ENCODE measurements at regions not wholly inside any gene's neighbourhood (a gene's known extent, or its start where the extent isn't known, plus 50 kb on each side); places are given as distances from the start of the nearest gene placed in this dataset.

GRCh38 chr2:111676291-111676822 lies 207.6 kb downstream of the ANAPC1 start:
- DNase-seq: no peak

- no peak for DNase-seq
Measured at GRCh38 chr2:111678161-111678560, 205.8 kb downstream of the ANAPC1 start.

GRCh38 chr2:111678651-111679050 lies 205.3 kb downstream of the ANAPC1 start:
- no peak for DNase-seq

GRCh38 chr2:111679202-111679601 lies 204.8 kb downstream of the ANAPC1 start:
- DNase-seq: peak; percentile 27

- no peak for DNase-seq
Measured at GRCh38 chr2:111684611-111685010, 199.4 kb downstream of the ANAPC1 start.

GRCh38 chr2:111685342-111685741 lies 198.7 kb downstream of the ANAPC1 start:
- no peak for DNase-seq

GRCh38 chr2:111686994-111687393 lies 197.0 kb downstream of the ANAPC1 start:
- no peak for DNase-seq

GRCh38 chr2:111687911-111688310 lies 196.1 kb downstream of the ANAPC1 start:
- no peak for DNase-seq

GRCh38 chr2:111688482-111688881 lies 195.5 kb downstream of the ANAPC1 start:
- DNase-seq: no peak

GRCh38 chr2:111689174-111689573 lies 194.8 kb downstream of the ANAPC1 start:
- DNase-seq: no peak

- DNase-seq: no peak
Measured at GRCh38 chr2:111689941-111690340, 194.1 kb downstream of the ANAPC1 start.

- DNase-seq: no peak
Measured at GRCh38 chr2:111691164-111691875, 192.7 kb downstream of the ANAPC1 start.

GRCh38 chr2:111692311-111692710 lies 191.7 kb downstream of the ANAPC1 start:
- no peak for DNase-seq

- DNase-seq: no peak
Measured at GRCh38 chr2:111694700-111695101, 189.3 kb downstream of the ANAPC1 start.

GRCh38 chr2:111695441-111696007 lies 188.5 kb downstream of the ANAPC1 start:
- no peak for DNase-seq

- DNase-seq: no peak
Measured at GRCh38 chr2:111696226-111696625, 187.8 kb downstream of the ANAPC1 start.

GRCh38 chr2:111697560-111697959 lies 186.4 kb downstream of the ANAPC1 start:
- no peak for DNase-seq

GRCh38 chr2:111698089-111698488 lies 185.9 kb downstream of the ANAPC1 start:
- no peak for DNase-seq

- DNase-seq: peak; percentile 70
Measured at GRCh38 chr2:111698743-111699554, 185.0 kb downstream of the ANAPC1 start.

- DNase-seq: no peak
Measured at GRCh38 chr2:111701266-111701665, 182.7 kb downstream of the ANAPC1 start.

GRCh38 chr2:111701798-111702118 lies 182.2 kb downstream of the ANAPC1 start:
- no peak for DNase-seq

- DNase-seq: peak; percentile 71
Measured at GRCh38 chr2:111702119-111702803, 181.7 kb downstream of the ANAPC1 start.

GRCh38 chr2:111702804-111703196 lies 181.2 kb downstream of the ANAPC1 start:
- no peak for DNase-seq

Measured in activated CD4-positive, alpha-beta T cell treated with anti-CD3 and anti-CD28 coated beads for 48 hours (primary cell).